SK-N-DZ (cell line): ENCODE measurements at regions not wholly inside any gene's neighbourhood (a gene's known extent, or its start where the extent isn't known, plus 50 kb on each side); places are given as distances from the start of the nearest gene placed in this dataset.
"Not testable (repeated sequence)": the region's sequence is repeated elsewhere in the genome, so short reads cannot be mapped to it uniquely, and the experiment has no call there.

Source experiments
- DNase-seq: peaks from one replicate; pipeline ENCODE4 v3.0.0-alpha.2; 2015; ENCODE audit warnings: low spot score

- DNase-seq: not testable (repeated sequence)
Observed at GRCh38 chr21:5065240-5066211, 5455.9 kb upstream of the TPTE start.

DNA sequence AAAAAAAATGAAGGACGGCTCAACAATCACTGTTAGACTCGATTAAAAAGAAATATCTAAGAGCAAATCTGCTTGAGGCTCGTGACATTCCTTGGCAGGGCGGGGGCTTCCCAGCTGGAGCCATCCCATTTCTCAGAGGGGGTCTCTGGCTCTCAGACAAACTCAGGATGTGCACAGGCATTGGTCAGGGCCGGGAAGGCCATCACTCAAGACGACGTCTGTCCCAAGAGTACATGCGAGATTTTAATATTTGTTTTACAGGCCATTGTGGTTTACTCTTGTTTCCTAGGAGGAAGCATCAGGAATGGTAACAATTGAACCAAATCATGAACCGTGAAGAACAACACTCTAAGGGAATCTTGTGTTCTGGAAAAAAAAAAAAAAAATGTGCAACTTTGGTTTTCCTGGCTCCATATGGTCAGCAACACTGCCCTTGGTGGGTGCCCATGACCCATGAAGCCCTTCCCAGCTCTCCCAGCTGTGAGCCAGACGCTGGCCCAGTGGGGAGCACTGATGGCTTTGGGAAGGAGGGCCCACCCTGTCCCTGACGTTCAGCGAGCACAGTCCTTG lies 5454.6 kb upstream of the TPTE start:
- DNase-seq: not testable (repeated sequence)

- DNase-seq: not testable (repeated sequence)
Observed at GRCh38 chr21:5067326-5068048, 5453.9 kb upstream of the TPTE start.

- not testable (repeated sequence) for DNase-seq
Observed at GRCh38 chr21:5068649-5069048, 5452.7 kb upstream of the TPTE start.

GRCh38 chr21:5071180-5071579 lies 5450.2 kb upstream of the TPTE start:
- not testable (repeated sequence) for DNase-seq

GRCh38 chr21:5076854-5077253 lies 5444.5 kb upstream of the TPTE start:
- not testable (repeated sequence) for DNase-seq

DNA sequence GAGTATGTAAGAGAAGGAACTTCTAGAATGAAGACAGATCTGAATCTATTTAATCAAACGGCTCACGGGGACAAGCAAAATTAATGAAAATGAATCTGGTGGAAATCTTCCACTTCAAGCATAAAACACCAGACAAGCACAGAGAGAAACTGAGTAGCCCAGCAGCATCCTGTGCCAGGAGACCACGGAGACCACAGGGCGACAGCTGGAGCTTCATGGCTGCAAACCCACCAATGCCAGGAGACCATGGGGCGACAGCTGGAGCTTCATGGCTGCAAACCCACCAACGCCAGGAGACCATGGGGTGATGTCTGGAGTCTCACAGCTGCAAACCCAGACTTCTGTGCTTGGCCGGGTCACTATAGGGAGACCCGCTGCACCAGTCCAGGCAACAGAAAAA lies 5442.0 kb upstream of the TPTE start:
- not testable (repeated sequence) for DNase-seq

DNA sequence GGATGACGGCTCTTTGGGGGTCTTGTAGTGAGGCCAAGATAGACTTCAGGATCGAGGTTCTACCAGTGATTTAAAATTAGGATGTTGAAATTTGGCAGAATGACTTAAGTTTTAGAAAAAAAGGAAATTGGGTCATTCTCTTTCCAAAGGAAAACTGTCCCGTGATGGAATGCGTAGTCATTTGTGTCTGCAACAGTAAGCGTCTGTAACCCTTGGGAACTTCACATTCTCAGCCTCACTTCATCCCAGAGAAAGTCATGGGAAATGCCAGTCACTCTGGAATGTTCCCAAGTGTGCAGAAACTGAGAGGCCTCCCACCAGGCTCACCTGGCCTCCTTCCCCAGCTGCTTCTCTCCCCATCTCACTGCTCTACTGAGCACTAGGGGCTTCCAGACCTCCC lies 5441.4 kb upstream of the TPTE start:
- not testable (repeated sequence) for DNase-seq

- DNase-seq: not testable (repeated sequence)
Observed at GRCh38 chr21:5084246-5084645, 5437.1 kb upstream of the TPTE start.

GRCh38 chr21:5085456-5085855 lies 5435.9 kb upstream of the TPTE start:
- DNase-seq: not testable (repeated sequence)

DNA sequence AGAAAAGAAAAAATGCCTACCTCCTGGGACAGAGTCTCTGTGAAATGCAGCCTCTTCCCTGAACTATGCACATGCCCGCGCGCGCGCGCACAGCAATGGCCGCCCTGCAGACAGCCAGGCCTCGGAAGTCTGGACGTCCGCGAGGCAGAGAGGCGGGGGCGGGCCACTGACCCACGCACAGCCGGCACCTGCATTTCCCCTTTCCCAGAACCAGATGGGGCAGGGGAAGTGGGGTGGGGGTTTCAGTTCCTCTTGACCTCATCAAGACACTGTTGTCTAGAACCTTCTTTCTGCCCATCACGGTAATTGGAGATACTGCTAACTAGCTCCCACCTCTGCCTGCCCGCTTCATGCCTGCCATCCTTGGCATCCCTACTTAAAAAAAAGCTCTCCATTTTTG lies 5435.0 kb upstream of the TPTE start:
- DNase-seq: not testable (repeated sequence)

DNA sequence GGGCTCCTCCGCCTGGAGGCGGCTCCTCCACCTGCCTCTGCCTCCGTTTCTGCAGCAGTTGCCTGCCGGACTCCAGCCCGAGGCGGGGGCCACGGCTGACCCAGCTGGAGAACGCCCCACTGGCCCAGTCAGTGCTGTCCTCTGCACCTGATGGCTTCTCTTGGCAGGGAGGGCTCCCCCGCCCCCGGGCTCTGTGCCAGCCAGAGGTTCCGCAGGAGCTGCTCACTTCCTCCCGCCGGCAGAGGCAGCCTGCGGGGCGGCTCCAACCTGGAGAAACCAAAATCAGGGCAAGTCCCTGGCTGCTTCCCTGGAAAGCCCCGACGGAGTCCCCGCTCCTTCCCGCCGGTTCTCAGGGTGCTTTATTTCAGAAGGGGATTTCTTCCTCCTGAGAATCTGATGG lies 5432.6 kb upstream of the TPTE start:
- not testable (repeated sequence) for DNase-seq

- DNase-seq: not testable (repeated sequence)
Observed at GRCh38 chr21:5089399-5090089, 5431.8 kb upstream of the TPTE start.

- not testable (repeated sequence) for DNase-seq
Observed at GRCh38 chr21:5090132-5091079, 5431.0 kb upstream of the TPTE start.

GRCh38 chr21:5091274-5091673 lies 5430.1 kb upstream of the TPTE start:
- DNase-seq: not testable (repeated sequence)

DNA sequence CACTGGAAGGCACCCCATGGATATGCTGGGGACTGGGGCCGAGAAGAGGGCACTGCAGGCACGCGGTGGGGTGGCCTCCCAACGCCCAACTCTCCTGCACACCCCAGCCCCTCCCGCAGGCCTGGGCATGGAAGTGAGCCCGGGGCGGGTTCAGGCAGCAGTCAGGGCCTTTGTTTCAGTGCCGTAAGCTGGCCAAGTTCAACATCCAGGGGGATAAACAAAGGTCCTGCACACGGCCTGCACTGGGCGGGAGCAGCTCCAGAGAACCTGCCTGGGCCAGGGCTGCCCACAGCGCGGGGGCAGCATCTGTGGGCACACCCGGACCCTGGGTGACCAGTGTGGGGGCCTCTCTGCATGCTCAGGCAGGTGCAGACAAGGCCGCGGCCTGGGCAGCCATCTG lies 5425.8 kb upstream of the TPTE start:
- not testable (repeated sequence) for DNase-seq

- not testable (repeated sequence) for DNase-seq
Observed at GRCh38 chr21:5098010-5098743, 5423.2 kb upstream of the TPTE start.

- not testable (repeated sequence) for DNase-seq
Observed at GRCh38 chr21:5100604-5101174, 5420.7 kb upstream of the TPTE start.

GRCh38 chr21:5101749-5102148 lies 5419.6 kb upstream of the TPTE start:
- DNase-seq: not testable (repeated sequence)
